Astrocyte of the spinal cord (primary cell): ENCODE measurements at regions not wholly inside any gene's neighbourhood (a gene's known extent, or its start where the extent isn't known, plus 50 kb on each side); places are given as distances from the start of the nearest gene placed in this dataset.
"Not testable (repeated sequence)": the region's sequence is repeated elsewhere in the genome, so short reads cannot be mapped to it uniquely, and the experiment has no call there.

ENCODE experiments used
- DNase-seq: peaks from one replicate; pipeline ENCODE4 v3.0.0; 2011; ENCODE audit warnings: low read depth, low spot score
- H3K4me3 ChIP-seq: 2 replicates; pipeline ENCODE4 v1.5.1; 2011; ENCODE audit warnings: low read depth, mild to moderate bottlenecking, low read length, moderate library complexity
- in situ Hi-C: cut with HindIII; loops from 2 replicates; pipeline ENCODE4 v1.10.0; 2017; ENCODE audit warnings: low sequenced_read_pairs
- TF ChIP-seq, protein P1 (sequence below): IDR thresholded peaks from 2 replicates; pipeline ENCODE4 v1.5.1; 2012; ENCODE audit warnings: low read depth, mild to moderate bottlenecking, low read length, inconsistent platforms

- in situ Hi-C loops, result no loop called here
- H3K4me3 ChIP-seq, result no peak overlapping the region
- TF ChIP-seq, protein P1, sequence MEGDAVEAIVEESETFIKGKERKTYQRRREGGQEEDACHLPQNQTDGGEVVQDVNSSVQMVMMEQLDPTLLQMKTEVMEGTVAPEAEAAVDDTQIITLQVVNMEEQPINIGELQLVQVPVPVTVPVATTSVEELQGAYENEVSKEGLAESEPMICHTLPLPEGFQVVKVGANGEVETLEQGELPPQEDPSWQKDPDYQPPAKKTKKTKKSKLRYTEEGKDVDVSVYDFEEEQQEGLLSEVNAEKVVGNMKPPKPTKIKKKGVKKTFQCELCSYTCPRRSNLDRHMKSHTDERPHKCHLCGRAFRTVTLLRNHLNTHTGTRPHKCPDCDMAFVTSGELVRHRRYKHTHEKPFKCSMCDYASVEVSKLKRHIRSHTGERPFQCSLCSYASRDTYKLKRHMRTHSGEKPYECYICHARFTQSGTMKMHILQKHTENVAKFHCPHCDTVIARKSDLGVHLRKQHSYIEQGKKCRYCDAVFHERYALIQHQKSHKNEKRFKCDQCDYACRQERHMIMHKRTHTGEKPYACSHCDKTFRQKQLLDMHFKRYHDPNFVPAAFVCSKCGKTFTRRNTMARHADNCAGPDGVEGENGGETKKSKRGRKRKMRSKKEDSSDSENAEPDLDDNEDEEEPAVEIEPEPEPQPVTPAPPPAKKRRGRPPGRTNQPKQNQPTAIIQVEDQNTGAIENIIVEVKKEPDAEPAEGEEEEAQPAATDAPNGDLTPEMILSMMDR, result no peak
- no peak for DNase-seq
Measured at GRCh38 chrX:150227321-150227860, 135.7 kb upstream of the MAMLD1 start.

GRCh38 chrX:150227873-150228410 is 135.2 kb upstream of the MAMLD1 start:
- TF ChIP-seq, protein P1, result no peak

DNA sequence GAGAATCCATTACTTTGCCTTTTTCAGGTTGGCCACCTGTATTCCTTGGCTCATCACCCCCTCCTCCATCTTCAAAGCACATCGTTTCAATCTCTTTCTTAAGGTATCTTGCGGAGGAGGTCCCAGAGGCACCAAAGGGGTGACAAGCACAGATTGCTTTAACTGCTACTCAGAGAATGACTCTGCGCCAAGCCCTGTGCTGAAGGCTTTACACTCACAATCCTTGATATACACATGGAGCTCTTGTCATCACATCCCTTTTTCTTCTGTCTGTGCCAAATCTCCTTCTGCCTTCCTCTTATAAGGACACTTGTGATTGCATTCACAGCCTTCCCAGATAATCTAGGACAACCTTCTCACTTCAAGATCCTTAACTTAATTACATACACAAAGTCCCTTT is 134.7 kb upstream of the MAMLD1 start:
- DNase-seq, result no peak
- no peak overlapping the region for H3K4me3 ChIP-seq
- in situ Hi-C loops, result no loop called here
- TF ChIP-seq, protein P1, result no peak

More at GRCh38 chrX:150227873-150228410, 135.2 kb upstream of the MAMLD1 start:
- in situ Hi-C loops, result no loop called here
- no peak for DNase-seq
- H3K4me3 ChIP-seq, result no peak overlapping the region

GRCh38 chrX:150229030-150229429 is 134.1 kb upstream of the MAMLD1 start:
- DNase-seq, result no peak
- TF ChIP-seq, protein P1, result no peak
- H3K4me3 ChIP-seq, result no peak overlapping the region
- in situ Hi-C loops, result no loop called here

DNA sequence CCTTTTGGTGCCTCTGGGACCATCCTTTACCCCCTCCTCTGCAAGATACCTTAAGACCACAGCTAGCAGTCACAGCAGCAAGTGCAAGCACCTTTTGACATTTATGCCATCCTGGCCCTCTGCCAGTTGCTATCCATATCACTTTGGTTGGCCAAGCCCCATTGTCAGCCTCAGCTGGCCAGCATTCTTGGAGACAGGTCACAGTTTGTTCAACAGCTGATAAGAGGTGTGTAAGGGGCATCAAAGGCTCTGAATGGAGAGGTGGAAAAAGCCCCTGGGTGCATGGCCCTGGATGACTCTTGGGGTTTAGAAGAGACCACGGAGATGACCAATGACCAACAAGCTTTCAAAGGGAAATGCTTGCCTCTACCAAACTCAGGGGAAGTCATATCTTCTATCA is 133.6 kb upstream of the MAMLD1 start:
- no peak for DNase-seq
- in situ Hi-C loops, result no loop called here
- H3K4me3 ChIP-seq, result no peak overlapping the region
- TF ChIP-seq, protein P1, result no peak

DNA sequence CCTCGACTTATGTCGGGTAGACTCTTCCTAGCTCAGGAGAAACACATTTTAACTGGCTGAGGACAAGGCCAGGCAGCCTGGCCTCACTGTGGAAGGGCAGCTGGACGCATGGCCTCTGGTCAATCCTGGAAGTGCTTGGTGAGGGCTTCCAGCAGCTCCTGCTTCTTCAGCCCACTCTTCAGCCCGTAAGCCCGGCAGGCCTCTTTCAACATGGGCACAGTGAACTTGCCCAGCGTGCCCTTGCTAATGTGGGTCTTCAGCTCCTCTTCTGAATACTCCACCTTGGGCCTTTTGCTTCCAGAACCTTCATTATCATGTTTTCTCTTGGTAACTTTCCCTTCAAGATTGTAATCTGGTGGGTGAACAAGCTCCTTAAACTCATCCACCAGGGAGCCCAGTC is 132.2 kb upstream of the MAMLD1 start:
- H3K4me3 ChIP-seq, DNase-seq, in situ Hi-C loops: not testable (repeated sequence)

DNA sequence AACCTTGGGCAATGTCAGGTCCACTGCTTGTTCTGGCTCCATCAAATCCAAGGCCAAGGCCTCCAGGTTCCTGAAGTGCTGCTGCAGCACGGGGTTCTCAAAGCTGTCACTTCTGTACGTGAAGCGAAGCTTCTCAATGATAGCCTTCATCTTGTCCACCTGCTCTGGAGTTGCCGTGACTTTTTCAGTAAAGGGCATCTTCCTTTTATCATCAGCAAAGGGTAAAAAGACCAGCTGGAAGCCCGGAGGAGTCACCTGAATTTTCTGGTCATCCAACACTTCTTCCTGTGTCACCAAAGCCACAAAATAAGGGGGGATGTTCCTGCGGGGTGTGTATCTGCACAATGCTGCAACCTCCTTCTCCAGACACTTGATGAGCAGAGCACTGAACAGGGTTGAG is 131.7 kb upstream of the MAMLD1 start:
- DNase-seq, H3K4me3 ChIP-seq, in situ Hi-C loops: not testable (repeated sequence)

- in situ Hi-C loops, DNase-seq, H3K4me3 ChIP-seq: not testable (repeated sequence)
Measured at GRCh38 chrX:150232222-150232621, 130.9 kb upstream of the MAMLD1 start.
